T47D (cell line): ENCODE measurements at regions not wholly inside any gene's neighbourhood (a gene's known extent, or its start where the extent isn't known, plus 50 kb on each side); places are given as distances from the start of the nearest gene placed in this dataset.
"Not testable (repeated sequence)": the region's sequence is repeated elsewhere in the genome, so short reads cannot be mapped to it uniquely, and the experiment has no call there.

Experiments used
- DNase-seq, 2 experiments: peaks; one replicate each; pipeline versions ENCODE4 v3.0.0 to v3.0.0-alpha.2; 2011 to 2012; ENCODE audit warnings: low read depth in 1 of 2, low spot score in 1 of 2
- JUND ChIP-seq: IDR thresholded peaks from 2 replicates; pipeline ENCODE4 v1.6.1; 2012; ENCODE audit warnings: low read depth
- in situ Hi-C: cut with HindIII; loops from 2 replicates; pipeline ENCODE4 v1.10.0; 2016; ENCODE audit warnings: low sequenced_read_pairs, low pct_unique_long_range_greater_than_20kb

- TF ChIP-seq JUND = no peak
- in situ Hi-C loops = no loop called here
Observed at GRCh38 chr12:65673156-65673690, 151.1 kb upstream of the HMGA2 start.

DNA sequence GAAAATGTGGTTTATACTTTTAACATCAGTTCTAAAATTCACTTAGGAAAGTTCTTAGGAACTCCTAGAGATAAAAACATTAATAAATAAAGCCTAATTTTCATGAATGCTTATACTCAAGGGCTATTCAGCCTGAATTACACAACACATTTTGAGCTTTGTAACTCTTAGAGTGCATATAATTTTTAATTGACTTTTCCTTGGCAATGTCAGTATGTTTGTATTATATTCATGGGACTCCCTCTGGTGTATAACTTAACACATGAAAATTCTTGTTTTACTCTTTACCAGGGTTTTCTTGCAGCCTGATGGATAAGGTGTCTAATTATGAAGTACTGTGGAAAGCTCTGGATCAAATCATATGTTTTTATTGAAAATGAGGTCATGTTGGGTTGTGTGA, 150.6 kb upstream of the HMGA2 start:
- no peak for TF ChIP-seq JUND
- DNase-seq = peak in 1 of 2 experiments; percentile 22
- in situ Hi-C loops = no loop called here

More at GRCh38 chr12:65673156-65673690, 151.1 kb upstream of the HMGA2 start:
- DNase-seq = no peak

- no peak for DNase-seq
- in situ Hi-C loops = no loop called here
- TF ChIP-seq JUND = no peak
Observed at GRCh38 chr12:65675141-65675621, 149.1 kb upstream of the HMGA2 start.

- DNase-seq, in situ Hi-C loops: not testable (repeated sequence)
Observed at GRCh38 chr12:65678172-65678571, 146.1 kb upstream of the HMGA2 start.

- in situ Hi-C loops = no loop called here
Observed at GRCh38 chr12:65681226-65681625, 143.1 kb upstream of the HMGA2 start.

DNA sequence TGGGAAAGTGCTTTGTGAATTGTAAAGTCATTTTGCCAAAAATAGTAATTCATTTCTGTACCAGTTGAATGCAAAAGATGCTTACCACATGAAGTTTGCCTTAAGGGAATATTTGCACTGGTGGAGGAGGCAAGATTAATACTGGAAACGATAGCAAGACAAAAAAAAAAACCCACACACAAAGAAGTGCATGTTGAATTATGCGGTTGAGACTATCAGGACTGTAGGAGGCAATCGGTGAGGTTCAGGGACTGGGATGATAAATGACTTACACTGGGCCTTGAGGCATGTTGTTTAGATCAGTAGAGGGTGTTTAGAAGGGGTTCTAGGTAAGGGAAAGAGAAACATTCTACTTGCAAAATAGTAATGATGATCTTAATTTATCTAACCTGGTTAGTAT, 142.2 kb upstream of the HMGA2 start:
- no peak for DNase-seq
- no peak for TF ChIP-seq JUND
- in situ Hi-C loops = no loop called here

More at GRCh38 chr12:65681226-65681625, 143.1 kb upstream of the HMGA2 start:
- no peak for DNase-seq
- TF ChIP-seq JUND = no peak

DNA sequence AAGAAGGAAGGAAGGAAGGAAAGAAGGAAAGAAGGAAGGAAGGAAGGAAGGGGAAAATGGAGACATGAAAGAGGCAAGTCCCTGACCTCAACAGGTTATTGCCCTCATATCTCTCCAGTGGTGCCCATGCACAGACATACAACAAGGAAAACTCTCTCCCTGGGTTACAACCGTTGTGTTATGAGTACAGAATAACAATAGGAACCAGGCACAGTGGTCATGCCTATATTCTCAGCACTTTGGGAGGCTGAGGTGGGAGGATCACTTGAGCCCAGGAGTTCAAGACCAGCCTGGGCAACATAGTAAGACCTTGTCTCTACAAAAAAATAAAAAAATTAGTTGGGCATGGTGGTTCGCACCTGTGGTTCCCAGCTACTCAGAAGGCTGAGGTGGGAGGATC, 139.4 kb upstream of the HMGA2 start:
- in situ Hi-C loops = no loop called here
- no peak for TF ChIP-seq JUND

GRCh38 chr12:65685514-65685913, 138.8 kb upstream of the HMGA2 start:
- TF ChIP-seq JUND = no peak
- peak in 1 of 2 experiments; percentile 51 for DNase-seq
- in situ Hi-C loops = no loop called here

More for the DNA sequence above, 139.4 kb upstream of the HMGA2 start:
- DNase-seq = no peak

GRCh38 chr12:65689508-65689907, 134.8 kb upstream of the HMGA2 start:
- DNase-seq = no peak
- in situ Hi-C loops = no loop called here
- no peak for TF ChIP-seq JUND

GRCh38 chr12:65690477-65690876, 133.8 kb upstream of the HMGA2 start:
- TF ChIP-seq JUND = no peak
- no peak for DNase-seq
- in situ Hi-C loops = no loop called here

GRCh38 chr12:65694130-65694529, 130.2 kb upstream of the HMGA2 start:
- DNase-seq = no peak
- no peak for TF ChIP-seq JUND
- in situ Hi-C loops = no loop called here

- DNase-seq = peak in 1 of 2 experiments; percentile 67
- in situ Hi-C loops = no loop called here
- TF ChIP-seq JUND = no peak
Observed at GRCh38 chr12:65695113-65695865, 129.0 kb upstream of the HMGA2 start.

DNA sequence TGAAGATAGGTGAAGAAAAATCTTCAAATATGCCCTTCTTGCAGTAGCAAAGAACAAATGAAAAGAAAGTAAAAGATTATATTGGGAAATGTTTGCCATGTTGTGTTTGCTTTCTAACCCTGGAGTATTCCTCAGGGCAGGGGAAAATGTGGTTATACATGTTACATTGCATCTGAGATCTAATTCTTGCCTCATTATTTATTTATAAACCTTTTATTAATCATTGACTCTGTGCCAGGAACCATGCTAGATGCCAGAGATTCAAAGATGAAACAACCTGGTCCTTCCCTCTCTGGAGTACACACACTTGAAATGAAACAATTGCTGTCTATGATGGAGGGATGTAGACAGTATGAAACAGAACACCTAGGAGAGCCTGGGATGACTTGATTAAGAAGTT, 128.1 kb upstream of the HMGA2 start:
- TF ChIP-seq JUND = no peak
- in situ Hi-C loops = no loop called here
- no peak for DNase-seq
